H1 (cell line): ENCODE measurements at regions not wholly inside any gene's neighbourhood (a gene's known extent, or its start where the extent isn't known, plus 50 kb on each side); places are given as distances from the start of the nearest gene placed in this dataset.

Source experiments
- ASH2L ChIP-seq: fragments of 200-600, 300-600 bp; sonication (generic); IDR thresholded peaks from one replicate; pipeline ENCODE4 v1.7.1; 2017; ENCODE audit warnings: low read length
- EZH2 ChIP-seq: fragments of 200-600 bp; sonication (generic); IDR thresholded peaks from 2 replicates; pipeline ENCODE4 v1.7.1; 2012; ENCODE audit warnings: low read depth, mild to moderate bottlenecking, moderate library complexity, low read length, inconsistent platforms; ENCODE audit not compliant: severe bottlenecking
- JUN ChIP-seq: IDR thresholded peaks from 2 replicates; pipeline ENCODE4 v1.6.1; 2011; ENCODE audit warnings: low read depth, mild to moderate bottlenecking, improper control_type of control experiment, low read length
- MAFK ChIP-seq: IDR thresholded peaks from 2 replicates; pipeline ENCODE4 v1.6.1; 2012; ENCODE audit warnings: low read depth, mild to moderate bottlenecking, improper control_type of control experiment, low read length
- NRF1 ChIP-seq: IDR thresholded peaks from 2 replicates; pipeline ENCODE4 v1.6.1; 2011; ENCODE audit warnings: mild to moderate bottlenecking, low read depth, low read length, improper control_type of control experiment
- POLR2A ChIP-seq, 2 experiments: IDR thresholded peaks; 1 replicate in 1 of 2; 2 replicates in 1 of 2; pipeline ENCODE4 v1.6.1; 2011; ENCODE audit warnings: low read depth in 2 of 2, low read length in 2 of 2, mild to moderate bottlenecking in 2 of 2; ENCODE audit errors: control extremely low read depth in 1 of 2
- POLR2AphosphoS5 ChIP-seq: IDR thresholded peaks from 2 replicates; pipeline ENCODE4 v1.6.1; 2011; ENCODE audit warnings: low read depth, low read length
- SRF ChIP-seq: IDR thresholded peaks from 2 replicates; pipeline ENCODE4 v1.6.1; 2011; ENCODE audit warnings: mild to moderate bottlenecking, low read depth, low read length, moderate library complexity
- TAF1 ChIP-seq: IDR thresholded peaks from 2 replicates; pipeline ENCODE4 v1.6.1; 2011; ENCODE audit warnings: mild to moderate bottlenecking, low read depth, low read length
- TF ChIP-seq, protein P1 (sequence below): IDR thresholded peaks from 2 replicates; pipeline ENCODE4 v1.6.1; 2011; ENCODE audit warnings: low read length, improper control_type of control experiment
- TF ChIP-seq, protein P2 (sequence below), 3 experiments: IDR thresholded peaks; 1 replicate in 2 of 3; 2 replicates in 1 of 3; pipeline versions ENCODE4 v1.5.1 to v1.6.1; 2011; ENCODE audit warnings: low read length in 3 of 3, mild to moderate bottlenecking in 3 of 3, inconsistent platforms in 2 of 3, low read depth in 1 of 3, moderate library complexity in 1 of 3; ENCODE audit not compliant: insufficient read depth in 1 of 3; ENCODE audit errors: control extremely low read depth in 1 of 3
- TF ChIP-seq, protein P3 (sequence below): IDR thresholded peaks from 2 replicates; pipeline ENCODE4 v1.6.1; 2012; ENCODE audit warnings: inconsistent platforms

DNA sequence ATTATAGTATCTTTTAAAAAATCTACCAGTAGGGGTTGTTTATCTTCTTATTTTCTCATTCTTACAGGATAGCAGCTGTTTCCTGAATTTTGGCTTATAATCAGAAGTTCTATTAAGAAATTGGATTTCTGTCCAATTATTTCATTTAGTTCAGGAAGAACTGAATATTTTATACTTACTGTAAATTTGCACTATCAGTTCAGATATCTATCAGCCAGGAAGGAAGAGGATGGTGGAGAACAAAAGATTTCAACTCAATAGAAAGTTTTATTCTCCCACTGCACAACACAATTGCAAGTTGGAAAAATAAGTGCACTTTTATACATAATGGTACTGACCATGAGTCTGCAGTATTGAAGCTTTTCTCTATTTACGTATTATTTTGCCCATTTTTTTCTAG is 400.9 kb downstream of the PLOD2 start:
- no peak for TF ChIP-seq ASH2L
- TF ChIP-seq, protein P1, sequence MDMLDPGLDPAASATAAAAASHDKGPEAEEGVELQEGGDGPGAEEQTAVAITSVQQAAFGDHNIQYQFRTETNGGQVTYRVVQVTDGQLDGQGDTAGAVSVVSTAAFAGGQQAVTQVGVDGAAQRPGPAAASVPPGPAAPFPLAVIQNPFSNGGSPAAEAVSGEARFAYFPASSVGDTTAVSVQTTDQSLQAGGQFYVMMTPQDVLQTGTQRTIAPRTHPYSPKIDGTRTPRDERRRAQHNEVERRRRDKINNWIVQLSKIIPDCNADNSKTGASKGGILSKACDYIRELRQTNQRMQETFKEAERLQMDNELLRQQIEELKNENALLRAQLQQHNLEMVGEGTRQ: no peak
- TF ChIP-seq, protein P2, sequence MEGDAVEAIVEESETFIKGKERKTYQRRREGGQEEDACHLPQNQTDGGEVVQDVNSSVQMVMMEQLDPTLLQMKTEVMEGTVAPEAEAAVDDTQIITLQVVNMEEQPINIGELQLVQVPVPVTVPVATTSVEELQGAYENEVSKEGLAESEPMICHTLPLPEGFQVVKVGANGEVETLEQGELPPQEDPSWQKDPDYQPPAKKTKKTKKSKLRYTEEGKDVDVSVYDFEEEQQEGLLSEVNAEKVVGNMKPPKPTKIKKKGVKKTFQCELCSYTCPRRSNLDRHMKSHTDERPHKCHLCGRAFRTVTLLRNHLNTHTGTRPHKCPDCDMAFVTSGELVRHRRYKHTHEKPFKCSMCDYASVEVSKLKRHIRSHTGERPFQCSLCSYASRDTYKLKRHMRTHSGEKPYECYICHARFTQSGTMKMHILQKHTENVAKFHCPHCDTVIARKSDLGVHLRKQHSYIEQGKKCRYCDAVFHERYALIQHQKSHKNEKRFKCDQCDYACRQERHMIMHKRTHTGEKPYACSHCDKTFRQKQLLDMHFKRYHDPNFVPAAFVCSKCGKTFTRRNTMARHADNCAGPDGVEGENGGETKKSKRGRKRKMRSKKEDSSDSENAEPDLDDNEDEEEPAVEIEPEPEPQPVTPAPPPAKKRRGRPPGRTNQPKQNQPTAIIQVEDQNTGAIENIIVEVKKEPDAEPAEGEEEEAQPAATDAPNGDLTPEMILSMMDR (IDR thresholded peaks at IDR 0.05; ENCODE audit: control extremely low read depth in 1 of 3, insufficient read depth in 1 of 3, low read depth in 1 of 3, low read length in 3 of 3): no peak
- TF ChIP-seq EZH2: no peak
- TF ChIP-seq, protein P3, sequence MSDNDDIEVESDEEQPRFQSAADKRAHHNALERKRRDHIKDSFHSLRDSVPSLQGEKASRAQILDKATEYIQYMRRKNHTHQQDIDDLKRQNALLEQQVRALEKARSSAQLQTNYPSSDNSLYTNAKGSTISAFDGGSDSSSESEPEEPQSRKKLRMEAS: no peak
- TF ChIP-seq POLR2A (IDR thresholded peaks at IDR 0.05; ENCODE audit: control extremely low read depth in 1 of 2, low read depth in 2 of 2, low read length in 2 of 2): no peak
- TF ChIP-seq SRF: no peak
- no peak for TF ChIP-seq TAF1
- no peak for TF ChIP-seq MAFK
- no peak for TF ChIP-seq JUN
- no peak for TF ChIP-seq NRF1
- no peak for TF ChIP-seq POLR2AphosphoS5
